ENCODE measurements at regions not wholly inside any gene's neighbourhood (a gene's known extent, or its start where the extent isn't known, plus 50 kb on each side); places are given as distances from the start of the nearest gene placed in this dataset.

- 52 to 61% methylated on average over 4 of the region's 4 CpGs for WGBS, 2 donors
- H3K27me3 ChIP-seq, result no peaks in the 10 kb centered on the region
- H3K27ac ChIP-seq, result no peak overlapping the region
- H3K9me3 ChIP-seq, result no peaks in the 10 kb centered on the region
- TF ChIP-seq POLR2A (IDR thresholded peaks at IDR 0.05), result no peak
- TF ChIP-seq CTCF (IDR thresholded peaks at IDR 0.05), result no peak
- intact Hi-C loops (cut with DNase I; ENCODE audit: low total_unique reads), result no loop called here
- H3K4me1 ChIP-seq, result no peaks in the 10 kb centered on the region
- no peak overlapping the region for H3K4me3 ChIP-seq
- no peak for DNase-seq
- H3K36me3 ChIP-seq (ENCODE audit: low read depth, missing control alignments), result no peaks in the 10 kb centered on the region
Measured at GRCh38 chr4:164109503-164109902, 615.0 kb downstream of the TMA16 start.

GRCh38 chr4:164115236-164115635 lies 620.7 kb downstream of the TMA16 start:
- Histone ChIP-seq H3K4me3 (no peak overlapping the region), H3K27ac (no peak overlapping the region), H3K27me3 (no peaks in the 10 kb centered on the region), H3K4me1 (no peaks in the 10 kb centered on the region), H3K9me3 (no peaks in the 10 kb centered on the region), H3K36me3 (ENCODE audit: low read depth, missing control alignments) (no peaks in the 10 kb centered on the region)
- intact Hi-C loops (cut with DNase I; ENCODE audit: low total_unique reads), result no loop called here
- TF ChIP-seq CTCF (IDR thresholded peaks at IDR 0.05) (no peak), POLR2A (IDR thresholded peaks at IDR 0.05) (no peak)
- WGBS, 2 donors, result 77% methylated on average over 2 of the region's 2 CpGs
- DNase-seq, result no peak

- DNase-seq, result no peak
- 60 to 74% methylated on average over 1 of the region's 1 CpG for WGBS, 2 donors
- TF ChIP-seq CTCF (IDR thresholded peaks at IDR 0.05) (no peak), POLR2A (IDR thresholded peaks at IDR 0.05) (no peak)
- Histone ChIP-seq H3K36me3 (ENCODE audit: low read depth, missing control alignments) (no peaks in the 10 kb centered on the region), H3K27me3 (no peaks in the 10 kb centered on the region), H3K9me3 (no peaks in the 10 kb centered on the region), H3K4me3 (no peak overlapping the region), H3K27ac (no peak overlapping the region), H3K4me1 (no peaks in the 10 kb centered on the region)
- intact Hi-C loops (cut with DNase I; ENCODE audit: low total_unique reads), result no loop called here
Measured at GRCh38 chr4:164116286-164116685, 621.8 kb downstream of the TMA16 start.

- Histone ChIP-seq H3K4me1 (no peaks in the 10 kb centered on the region), H3K27ac (no peak overlapping the region), H3K36me3 (ENCODE audit: low read depth, missing control alignments) (no peaks in the 10 kb centered on the region), H3K27me3 (no peaks in the 10 kb centered on the region), H3K9me3 (no peaks in the 10 kb centered on the region), H3K4me3 (no peak overlapping the region)
- DNase-seq, result no peak
- intact Hi-C loops (cut with DNase I; ENCODE audit: low total_unique reads), result no loop called here
- WGBS, 2 donors, result 92 to 96% methylated on average over 2 of the region's 2 CpGs
- TF ChIP-seq POLR2A (IDR thresholded peaks at IDR 0.05) (no peak), CTCF (IDR thresholded peaks at IDR 0.05) (no peak)
Measured at GRCh38 chr4:164134388-164134787, 619.5 kb upstream of the SMIM31 start.

DNA sequence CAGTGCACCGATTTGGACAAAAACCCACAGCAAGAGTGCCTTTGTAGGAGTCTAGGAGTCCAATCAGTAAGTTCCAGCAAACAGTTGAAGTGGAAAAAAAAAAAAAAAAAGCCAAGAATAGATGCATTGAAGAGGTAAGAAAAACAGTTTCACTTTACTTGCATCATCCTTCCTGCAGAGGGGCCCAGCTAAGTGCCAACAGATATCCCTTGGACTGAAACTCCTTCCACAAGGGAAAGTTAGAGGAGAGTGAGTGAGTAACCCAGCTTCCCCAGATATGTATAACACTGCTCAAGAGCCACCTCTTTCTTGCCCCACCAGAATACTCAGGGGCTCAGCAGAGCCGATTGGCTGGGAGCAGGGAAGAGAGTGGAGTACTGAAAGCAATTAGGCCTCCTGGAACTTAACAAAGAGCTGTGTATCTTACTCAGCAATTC lies 617.7 kb upstream of the SMIM31 start:
- WGBS, 2 donors, result 70 to 79% methylated on average over 2 of the region's 2 CpGs

More for the DNA sequence above, 617.7 kb upstream of the SMIM31 start:
- intact Hi-C loops (cut with DNase I; ENCODE audit: low total_unique reads), result no loop called here
- no peaks in the 10 kb centered on the region for H3K4me1 ChIP-seq
- H3K27ac ChIP-seq, result no peak overlapping the region
- H3K9me3 ChIP-seq, result no peaks in the 10 kb centered on the region
- no peak overlapping the region for H3K4me3 ChIP-seq
- no peaks in the 10 kb centered on the region for H3K36me3 ChIP-seq (ENCODE audit: low read depth, missing control alignments)
- no peak for DNase-seq
- no peaks in the 10 kb centered on the region for H3K27me3 ChIP-seq
- TF ChIP-seq CTCF (IDR thresholded peaks at IDR 0.05) (no peak), POLR2A (IDR thresholded peaks at IDR 0.05) (no peak)
